ENCODE measurements at regions not wholly inside any gene's neighbourhood (a gene's known extent, or its start where the extent isn't known, plus 50 kb on each side); places are given as distances from the start of the nearest gene placed in this dataset.

DNA sequence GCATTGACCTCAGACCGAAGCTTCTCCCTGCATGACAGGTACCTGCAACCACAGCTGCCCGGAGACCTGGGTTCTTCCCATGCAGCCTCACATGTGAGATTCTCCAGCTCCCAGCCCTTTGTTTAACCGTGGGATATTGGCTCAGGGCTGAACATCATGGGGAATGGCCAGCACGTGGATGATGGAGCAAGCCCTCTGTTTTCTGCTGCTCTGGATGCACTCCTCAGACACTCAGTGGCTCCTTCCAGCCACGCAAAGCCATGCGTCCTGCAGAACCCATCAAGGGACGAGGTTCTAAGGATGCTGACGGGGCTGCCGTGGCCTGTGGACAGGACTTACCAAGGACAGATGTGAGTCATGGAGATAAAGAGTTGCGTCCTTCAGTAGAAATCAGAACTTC is 639.1 kb downstream of the BRD1 start:
- TF ChIP-seq POLR2AphosphoS5 (IDR thresholded peaks at IDR 0.05; ENCODE audit: borderline replicate concordance, low read depth, low read length) (no peak), EZH2 (IDR thresholded peaks at IDR 0.05) (no peak)
